Vagina (tissue), 2 donors: ENCODE measurements at regions not wholly inside any gene's neighbourhood (a gene's known extent, or its start where the extent isn't known, plus 50 kb on each side); places are given as distances from the start of the nearest gene placed in this dataset.

Experiments
- DNase-seq, 2 donors: peaks; one replicate each; pipeline ENCODE4 v3.0.0-alpha.2; 2017; ENCODE audit errors: extremely low spot score in 2 of 2
- H3K27ac ChIP-seq: fragments of 200-600 bp; sonication (generic); one replicate; pipeline ENCODE4 v1.5.1; 2019
- H3K27me3 ChIP-seq: fragments of 200-600 bp; sonication (generic); one replicate; pipeline ENCODE4 v1.5.1; 2019
- H3K36me3 ChIP-seq, 2 donors: fragments of 200-600 bp; sonication (generic); one replicate each; pipeline ENCODE4 v1.5.1; 2017 to 2019
- H3K4me1 ChIP-seq: fragments of 200-600 bp; sonication (generic); one replicate; pipeline ENCODE4 v1.5.1; 2019
- H3K4me3 ChIP-seq, 2 donors: fragments of 200-600 bp; sonication (generic); 1 replicate in 1 of 2; 2 replicates in 1 of 2; pipeline ENCODE4 v1.5.1; 2016 to 2019
- H3K9me3 ChIP-seq: fragments of 200-600 bp; sonication (generic); one replicate; pipeline ENCODE4 v1.5.1; 2019
- POLR2A ChIP-seq, 2 donors: fragments of 450-650 bp; IDR thresholded peaks; one replicate each; pipeline ENCODE4 v1.6.1; 2017; ENCODE audit warnings: antibody characterized with exemption in 2 of 2, mild to moderate bottlenecking in 2 of 2, moderate library complexity in 2 of 2
- POLR2AphosphoS5 ChIP-seq, 2 donors: sonication (generic); formaldehyde crosslinking; IDR thresholded peaks; one replicate each; pipeline ENCODE4 v1.9.0; 2017; ENCODE audit warnings: antibody characterized with exemption in 2 of 2, mild to moderate bottlenecking in 2 of 2, low read depth in 1 of 2; ENCODE audit not compliant: insufficient read depth in 1 of 2
- intact Hi-C: fragments of 100-400 bp; cut with DNase I; formaldehyde crosslinking; loops from one replicate; pipeline ENCODE4 v1.15.1; 2023
- TF ChIP-seq, protein P1 (sequence below), 3 experiments: fragments of 450-650 bp in 2 of 3; fragments of 200-600 bp in 1 of 3; sonication (generic) in 1 of 3; IDR thresholded peaks; one replicate each; pipeline ENCODE4 v1.5.1; 2017 to 2019; ENCODE audit warnings: antibody characterized with exemption in 3 of 3, mild to moderate bottlenecking in 2 of 3, moderate library complexity in 2 of 3

DNA sequence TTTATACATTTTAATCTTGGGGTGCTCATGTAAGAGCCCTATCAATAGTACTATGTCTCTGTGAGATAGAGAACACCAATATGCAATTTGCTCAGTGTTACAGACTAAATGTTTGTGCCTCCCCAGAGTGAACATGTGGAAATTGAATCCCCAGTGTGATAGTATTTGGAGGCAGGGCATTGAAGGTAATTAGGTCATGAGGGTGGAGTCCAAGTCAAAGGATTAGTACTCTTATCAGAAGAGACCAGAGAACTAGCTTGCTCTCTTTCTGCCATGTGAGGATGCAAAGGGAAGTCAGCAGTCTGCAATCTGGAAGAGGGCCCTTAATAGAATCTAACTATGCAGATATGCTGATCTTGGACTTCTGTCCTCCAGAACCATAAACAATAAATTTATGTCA is 1317.0 kb downstream of the STIM2 start:
- no peak overlapping the region for H3K4me3 ChIP-seq
- DNase-seq: no peak

DNA sequence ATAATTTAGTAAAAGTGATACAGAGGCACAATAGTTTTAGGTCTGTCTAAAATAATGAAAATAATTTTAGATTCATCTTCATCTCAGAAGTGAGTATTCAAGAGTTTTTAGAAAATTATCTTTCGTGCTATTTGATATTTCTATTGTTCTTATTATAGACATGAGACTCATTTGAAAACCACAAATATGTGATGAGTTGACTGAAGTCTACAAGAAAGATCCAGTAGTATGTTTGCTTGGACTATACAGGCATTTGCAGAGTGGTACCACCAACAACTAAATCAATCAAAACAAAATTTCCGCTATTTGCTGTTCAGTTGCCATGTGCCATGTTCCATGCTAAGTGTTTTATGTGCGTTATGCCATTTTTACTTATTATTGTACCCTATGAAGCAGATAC is 1318.5 kb downstream of the STIM2 start:
- Histone ChIP-seq H3K4me3 (no peak overlapping the region), H3K36me3 (no peaks in the 10 kb centered on the region), H3K27ac (no peak overlapping the region), H3K27me3 (no peaks in the 10 kb centered on the region), H3K9me3 (no peaks in the 10 kb centered on the region), H3K4me1 (no peaks in the 10 kb centered on the region)
- intact Hi-C loops: no loop called here
- no peak for DNase-seq
- TF ChIP-seq POLR2A (IDR thresholded peaks at IDR 0.05): no peak
- TF ChIP-seq, protein P1, sequence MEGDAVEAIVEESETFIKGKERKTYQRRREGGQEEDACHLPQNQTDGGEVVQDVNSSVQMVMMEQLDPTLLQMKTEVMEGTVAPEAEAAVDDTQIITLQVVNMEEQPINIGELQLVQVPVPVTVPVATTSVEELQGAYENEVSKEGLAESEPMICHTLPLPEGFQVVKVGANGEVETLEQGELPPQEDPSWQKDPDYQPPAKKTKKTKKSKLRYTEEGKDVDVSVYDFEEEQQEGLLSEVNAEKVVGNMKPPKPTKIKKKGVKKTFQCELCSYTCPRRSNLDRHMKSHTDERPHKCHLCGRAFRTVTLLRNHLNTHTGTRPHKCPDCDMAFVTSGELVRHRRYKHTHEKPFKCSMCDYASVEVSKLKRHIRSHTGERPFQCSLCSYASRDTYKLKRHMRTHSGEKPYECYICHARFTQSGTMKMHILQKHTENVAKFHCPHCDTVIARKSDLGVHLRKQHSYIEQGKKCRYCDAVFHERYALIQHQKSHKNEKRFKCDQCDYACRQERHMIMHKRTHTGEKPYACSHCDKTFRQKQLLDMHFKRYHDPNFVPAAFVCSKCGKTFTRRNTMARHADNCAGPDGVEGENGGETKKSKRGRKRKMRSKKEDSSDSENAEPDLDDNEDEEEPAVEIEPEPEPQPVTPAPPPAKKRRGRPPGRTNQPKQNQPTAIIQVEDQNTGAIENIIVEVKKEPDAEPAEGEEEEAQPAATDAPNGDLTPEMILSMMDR (IDR thresholded peaks at IDR 0.05): no peak

More for the DNA sequence above, 1317.0 kb downstream of the STIM2 start:
- intact Hi-C loops: no loop called here
- Histone ChIP-seq H3K27me3 (no peaks in the 10 kb centered on the region), H3K36me3 (no peaks in the 10 kb centered on the region), H3K9me3 (no peaks in the 10 kb centered on the region), H3K4me1 (no peaks in the 10 kb centered on the region), H3K27ac (no peak overlapping the region)
- TF ChIP-seq, protein P1 (IDR thresholded peaks at IDR 0.05): no peak
- no peak for TF ChIP-seq POLR2AphosphoS5 (IDR thresholded peaks at IDR 0.05; ENCODE audit: insufficient read depth in 1 of 2, low read depth in 1 of 2)
- no peak for TF ChIP-seq POLR2A (IDR thresholded peaks at IDR 0.05)

DNA sequence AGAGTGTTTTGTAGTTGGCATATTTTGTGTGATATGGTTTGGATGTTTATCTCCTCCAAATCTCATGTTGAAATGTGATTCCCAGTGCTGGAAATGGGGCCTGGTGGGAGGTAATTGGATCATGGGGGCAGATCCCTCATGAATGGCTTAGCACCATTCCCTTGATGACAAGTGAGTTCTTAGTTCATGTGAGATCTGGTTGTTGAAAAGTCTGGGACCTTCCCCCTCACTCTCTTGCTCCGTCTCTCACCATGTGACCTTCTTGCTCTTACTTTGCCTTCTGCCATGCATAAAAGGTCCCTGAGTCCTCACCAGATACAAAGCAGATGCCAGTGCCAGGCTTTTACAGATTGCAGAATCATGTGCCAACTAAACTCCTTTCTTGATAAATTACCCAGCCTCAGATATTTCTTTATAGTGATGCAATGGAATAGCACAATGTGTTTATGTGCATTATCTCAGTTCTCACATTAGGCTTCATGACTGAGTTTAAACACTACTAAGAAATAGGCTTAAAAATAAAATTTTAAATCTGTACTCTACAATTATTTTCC is 1348.8 kb downstream of the STIM2 start:
- intact Hi-C loops: no loop called here
- Histone ChIP-seq H3K4me1 (no peaks in the 10 kb centered on the region), H3K9me3 (no peaks in the 10 kb centered on the region), H3K4me3 (no peak overlapping the region), H3K27me3 (no peaks in the 10 kb centered on the region), H3K27ac (no peak overlapping the region), H3K36me3 (no peaks in the 10 kb centered on the region)
- no peak for TF ChIP-seq POLR2AphosphoS5 (IDR thresholded peaks at IDR 0.05; ENCODE audit: insufficient read depth in 1 of 2, low read depth in 1 of 2)
- TF ChIP-seq, protein P1 (IDR thresholded peaks at IDR 0.05): no peak
- no peak for TF ChIP-seq POLR2A (IDR thresholded peaks at IDR 0.05)
- DNase-seq: no peak

DNA sequence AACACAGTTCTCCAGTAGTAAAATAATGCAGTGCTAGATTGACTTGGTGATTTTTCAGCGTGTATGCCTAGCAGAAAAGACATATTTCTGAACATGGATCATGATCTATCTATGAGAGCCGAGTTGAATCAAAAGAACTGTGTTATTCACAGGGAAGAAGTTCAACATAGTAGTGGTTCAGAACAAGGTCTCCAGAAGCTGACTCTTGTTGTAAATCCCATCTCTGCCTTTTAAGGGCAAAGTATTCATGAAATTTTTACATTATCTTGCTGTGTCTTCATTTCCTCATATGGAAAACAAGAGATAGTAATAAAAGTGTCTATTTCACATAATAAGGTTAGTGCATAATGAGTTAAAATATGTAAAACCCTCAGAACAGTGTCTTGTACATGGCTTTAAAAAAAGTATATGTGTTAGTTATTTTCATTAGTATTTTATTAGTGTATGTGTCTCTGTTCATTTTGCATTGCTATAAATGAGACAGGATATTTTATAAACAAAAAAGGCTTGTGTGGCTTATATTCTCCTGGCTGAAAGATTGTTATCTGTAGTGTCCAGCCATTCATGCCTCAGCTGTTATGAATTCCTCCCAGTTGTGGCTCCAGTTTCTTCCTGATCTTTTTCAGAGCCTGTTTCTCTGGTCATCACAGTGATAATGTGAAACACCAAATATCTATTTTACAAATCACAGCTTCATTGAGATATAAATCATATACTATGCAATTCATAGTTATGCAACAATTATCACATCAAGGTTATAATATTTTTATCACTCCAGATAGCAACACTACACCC is 1351.2 kb downstream of the STIM2 start:
- no peak for DNase-seq
- no peak for TF ChIP-seq POLR2AphosphoS5 (IDR thresholded peaks at IDR 0.05; ENCODE audit: insufficient read depth in 1 of 2, low read depth in 1 of 2)
- no peak for TF ChIP-seq POLR2A (IDR thresholded peaks at IDR 0.05)
- TF ChIP-seq, protein P1 (IDR thresholded peaks at IDR 0.05): no peak
- H3K36me3 ChIP-seq: no peaks in the 10 kb centered on the region
- H3K4me3 ChIP-seq: no peak overlapping the region
- no peaks in the 10 kb centered on the region for H3K9me3 ChIP-seq
- H3K4me1 ChIP-seq: no peaks in the 10 kb centered on the region
- intact Hi-C loops: no loop called here
- H3K27me3 ChIP-seq: no peaks in the 10 kb centered on the region
- no peak overlapping the region for H3K27ac ChIP-seq

DNA sequence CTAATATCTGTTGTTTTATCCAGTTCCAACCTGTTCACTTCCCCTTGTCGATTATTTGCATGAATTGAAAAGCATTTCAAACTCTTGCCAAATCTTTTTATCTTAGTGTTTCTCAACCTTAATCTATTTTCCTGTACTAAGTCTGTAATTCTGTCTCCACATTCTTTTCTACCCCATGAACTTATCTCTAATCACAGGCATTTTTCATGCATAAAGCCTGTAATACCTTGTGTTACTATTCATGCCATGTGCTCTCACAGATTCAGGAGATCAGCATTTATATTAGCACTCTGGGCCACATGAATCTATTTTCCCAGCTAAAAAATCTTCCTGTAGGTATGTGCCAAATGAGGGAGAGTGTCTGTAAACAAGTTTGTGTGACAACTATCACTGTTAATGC is 1360.9 kb downstream of the STIM2 start:
- intact Hi-C loops: no loop called here
- TF ChIP-seq POLR2A (IDR thresholded peaks at IDR 0.05) (no peak), POLR2AphosphoS5 (IDR thresholded peaks at IDR 0.05; ENCODE audit: insufficient read depth in 1 of 2, low read depth in 1 of 2) (no peak)
- TF ChIP-seq, protein P1 (IDR thresholded peaks at IDR 0.05): no peak
- H3K27ac ChIP-seq: no peak overlapping the region
- H3K36me3 ChIP-seq: no peaks in the 10 kb centered on the region
- H3K27me3 ChIP-seq: no peaks in the 10 kb centered on the region
- no peaks in the 10 kb centered on the region for H3K4me1 ChIP-seq
- no peaks in the 10 kb centered on the region for H3K9me3 ChIP-seq
- no peak for DNase-seq
- no peak overlapping the region for H3K4me3 ChIP-seq
